ENCODE measurements at regions not wholly inside any gene's neighbourhood (a gene's known extent, or its start where the extent isn't known, plus 50 kb on each side); places are given as distances from the start of the nearest gene placed in this dataset.

GRCh38 chr7:85508642-85509410 is 322.0 kb upstream of the SEMA3D start:
- no peaks in the 10 kb centered on the region for H3K27me3 ChIP-seq (ENCODE audit: insufficient read depth, low read length, poor library complexity)
- H3K9me3 ChIP-seq (ENCODE audit: insufficient read depth, low read length, severe bottlenecking), result no peaks in the 10 kb centered on the region
- TF ChIP-seq EZH2 (IDR thresholded peaks at IDR 0.05; ENCODE audit: borderline replicate concordance, low read depth, low read length, severe bottlenecking) (no peak), CTCF (IDR thresholded peaks at IDR 0.05; ENCODE audit: borderline replicate concordance, extremely low read depth, low read length, poor library complexity, severe bottlenecking) (no peak)
- ATAC-seq (ENCODE audit: insufficient read depth, low read depth), result no peak
- H3K27ac ChIP-seq (ENCODE audit: low read length), result no peak overlapping the region
- H3K4me2 ChIP-seq (ENCODE audit: insufficient read depth, low read length), result no peak overlapping the region
- H3K4me3 ChIP-seq (ENCODE audit: low read depth in 1 of 2, low read length in 2 of 2), result no peak overlapping the region
- no peak for DNase-seq
- no peaks in the 10 kb centered on the region for H3K4me1 ChIP-seq (ENCODE audit: insufficient read depth, low read length)
- no peaks in the 10 kb centered on the region for H3K79me2 ChIP-seq (ENCODE audit: insufficient read depth, low read length)
- no peaks in the 10 kb centered on the region for H4K20me1 ChIP-seq (ENCODE audit: insufficient read depth, low read length)
- no peak overlapping the region for H2AFZ ChIP-seq (ENCODE audit: low read depth, low read length)
- no peaks in the 10 kb centered on the region for H3K36me3 ChIP-seq (ENCODE audit: insufficient read depth, low read length)
- no peak overlapping the region for H3K9ac ChIP-seq (ENCODE audit: low read depth, low read length)

- H3K79me2 ChIP-seq (ENCODE audit: insufficient read depth, low read length), result no peaks in the 10 kb centered on the region
- no peaks in the 10 kb centered on the region for H4K20me1 ChIP-seq (ENCODE audit: insufficient read depth, low read length)
- ATAC-seq (ENCODE audit: insufficient read depth, low read depth) (no peak), DNase-seq (no peak)
- H3K36me3 ChIP-seq (ENCODE audit: insufficient read depth, low read length), result no peaks in the 10 kb centered on the region
- H3K4me2 ChIP-seq (ENCODE audit: insufficient read depth, low read length), result no peak overlapping the region
- H3K9ac ChIP-seq (ENCODE audit: low read depth, low read length), result no peak overlapping the region
- peaks cover 3% of the 10 kb centered on the region for H3K9me3 ChIP-seq (ENCODE audit: insufficient read depth, low read length, severe bottlenecking)
- H3K4me1 ChIP-seq (ENCODE audit: insufficient read depth, low read length), result no peaks in the 10 kb centered on the region
- no peak overlapping the region for H3K27ac ChIP-seq (ENCODE audit: low read length)
- H2AFZ ChIP-seq (ENCODE audit: low read depth, low read length), result no peak overlapping the region
- H3K4me3 ChIP-seq (ENCODE audit: low read depth in 1 of 2, low read length in 2 of 2), result no peak overlapping the region
- no peak for TF ChIP-seq EZH2 (IDR thresholded peaks at IDR 0.05; ENCODE audit: borderline replicate concordance, low read depth, low read length, severe bottlenecking)
- no peak for TF ChIP-seq CTCF (IDR thresholded peaks at IDR 0.05; ENCODE audit: borderline replicate concordance, extremely low read depth, low read length, poor library complexity, severe bottlenecking)
- H3K27me3 ChIP-seq (ENCODE audit: insufficient read depth, low read length, poor library complexity), result no peaks in the 10 kb centered on the region
Observed at GRCh38 chr7:85498031-85498430, 311.2 kb upstream of the SEMA3D start.

- Histone ChIP-seq H3K9ac (ENCODE audit: low read depth, low read length) (no peak overlapping the region), H3K4me1 (ENCODE audit: insufficient read depth, low read length) (no peaks in the 10 kb centered on the region), H3K27me3 (ENCODE audit: insufficient read depth, low read length, poor library complexity) (no peaks in the 10 kb centered on the region), H3K36me3 (ENCODE audit: insufficient read depth, low read length) (no peaks in the 10 kb centered on the region), H2AFZ (ENCODE audit: low read depth, low read length) (no peak overlapping the region), H3K4me2 (ENCODE audit: insufficient read depth, low read length) (no peak overlapping the region), H3K9me3 (ENCODE audit: insufficient read depth, low read length, severe bottlenecking) (no peaks in the 10 kb centered on the region), H3K79me2 (ENCODE audit: insufficient read depth, low read length) (no peaks in the 10 kb centered on the region), H3K27ac (ENCODE audit: low read length) (no peak overlapping the region), H3K4me3 (ENCODE audit: low read depth in 1 of 2, low read length in 2 of 2) (no peak overlapping the region), H4K20me1 (ENCODE audit: insufficient read depth, low read length) (no peaks in the 10 kb centered on the region)
- DNase-seq (no peak), ATAC-seq (ENCODE audit: insufficient read depth, low read depth) (no peak)
- TF ChIP-seq EZH2 (IDR thresholded peaks at IDR 0.05; ENCODE audit: borderline replicate concordance, low read depth, low read length, severe bottlenecking), result no peak
- no peak for TF ChIP-seq CTCF (IDR thresholded peaks at IDR 0.05; ENCODE audit: borderline replicate concordance, extremely low read depth, low read length, poor library complexity, severe bottlenecking)
Observed at GRCh38 chr7:85489498-85489897, 302.6 kb upstream of the SEMA3D start.
